A673 (cell line): ENCODE measurements at regions not wholly inside any gene's neighbourhood (a gene's known extent, or its start where the extent isn't known, plus 50 kb on each side); places are given as distances from the start of the nearest gene placed in this dataset.

ENCODE experiments used
- BruUV-seq: library from RNA; stranded (reverse); fragments of 400-500 nt; replicated peaks from 2 replicates; lab custom pipeline; 2021; lab: Mats Ljungman, UMichigan
- CTCF ChIA-PET: fragments of 300-600 bp; sonication (Branson Sonifier 250); formaldehyde crosslinking; loops from one replicate; lab custom pipeline; 2022; ENCODE audit warnings: antibody characterized with exemption; lab: Charles Lee
- POLR2A ChIA-PET: fragments of 300-600 bp; sonication (Branson Sonifier 250); formaldehyde crosslinking; loops from one replicate; lab custom pipeline; 2022; ENCODE audit warnings: antibody characterized with exemption; ENCODE audit not compliant: low non-redundant PET; lab: Charles Lee
- DNase-seq: peaks from one replicate; pipeline ENCODE4 v3.0.0-alpha.2; 2015; ENCODE audit warnings: low spot score
- H3K27ac ChIP-seq: fragments of 200-600 bp; sonication (generic); 2 replicates; pipeline ENCODE4 v1.5.1; 2016; ENCODE audit warnings: mixed run types, low read depth, mild to moderate bottlenecking, mixed read lengths, antibody characterized with exemption, low read length; ENCODE audit not compliant: poor library complexity, severe bottlenecking
- H3K27me3 ChIP-seq: fragments of 200-600 bp; sonication (generic); replicated peaks from 2 replicates; pipeline ENCODE4 v1.6.1; 2017; ENCODE audit warnings: mixed run types, low read depth, mild to moderate bottlenecking, mixed read lengths, antibody characterized with exemption, low read length; ENCODE audit not compliant: insufficient read depth, poor library complexity
- H3K36me3 ChIP-seq: fragments of 200-600 bp; sonication (generic); 2 replicates; pipeline ENCODE4 v1.6.1; 2016; ENCODE audit warnings: mixed run types, mild to moderate bottlenecking, mixed read lengths, antibody characterized with exemption, low read length; ENCODE audit not compliant: insufficient read depth, poor library complexity, severe bottlenecking
- H3K4me1 ChIP-seq: fragments of 200-600 bp; sonication (generic); 2 replicates; pipeline ENCODE4 v1.6.1; 2017; ENCODE audit warnings: mixed run types, mild to moderate bottlenecking, mixed read lengths, antibody characterized with exemption, low read length; ENCODE audit not compliant: insufficient read depth, poor library complexity, severe bottlenecking
- H3K4me3 ChIP-seq: fragments of 200-600 bp; sonication (generic); 2 replicates; pipeline ENCODE4 v1.5.1; 2016; ENCODE audit warnings: low read depth, mixed run types, mild to moderate bottlenecking, mixed read lengths, low read length; ENCODE audit not compliant: poor library complexity, severe bottlenecking
- H3K9me3 ChIP-seq: fragments of 200-600 bp; sonication (generic); 2 replicates; pipeline ENCODE4 v1.6.1; 2016; ENCODE audit warnings: mixed run types, low read depth, mild to moderate bottlenecking, mixed read lengths, antibody characterized with exemption, low read length; ENCODE audit not compliant: poor library complexity, severe bottlenecking
- CTCF ChIP-seq: fragments of 300-800, 200-600 bp; sonication (generic); conservative IDR thresholded peaks from 2 replicates; pipeline ENCODE4 v1.5.1; 2017; ENCODE audit warnings: low read depth, mild to moderate bottlenecking, antibody characterized with exemption, low read length, moderate library complexity, mixed read lengths
- EZH2 ChIP-seq: fragments of 200-600 bp; sonication (generic); IDR thresholded peaks from 2 replicates; pipeline ENCODE4 v1.6.1; 2017; ENCODE audit warnings: borderline replicate concordance, low read depth, mild to moderate bottlenecking, mixed read lengths, antibody characterized with exemption, low read length; ENCODE audit not compliant: poor library complexity, severe bottlenecking
- intact Hi-C: fragments of 100-400 bp; cut with micrococcal nuclease; formaldehyde crosslinking; loops from one replicate; pipeline ENCODE4 v1.10.0; 2022; ENCODE audit not compliant: unreplicated experiment

GRCh38 chr4:14769993-14770392, 232.3 kb upstream of the CPEB2 start:
- no peak for TF ChIP-seq EZH2
- Histone ChIP-seq H3K27me3 (no peaks in the 10 kb centered on the region), H3K36me3 (no peaks in the 10 kb centered on the region), H3K9me3 (peaks cover 6% of the 10 kb centered on the region), H3K4me1 (no peaks in the 10 kb centered on the region), H3K27ac (no peak overlapping the region), H3K4me3 (no peak overlapping the region)
- no peak for DNase-seq
- POLR2A ChIA-PET, result no interaction called here
- no TSS peak for BruUV-seq
- CTCF ChIA-PET, result no interaction called here
- intact Hi-C loops, result no loop called here

GRCh38 chr4:14771094-14771493, 231.2 kb upstream of the CPEB2 start:
- TF ChIP-seq EZH2, result no peak
- no peak for TF ChIP-seq CTCF
- Histone ChIP-seq H3K4me3 (no peak overlapping the region), H3K36me3 (no peaks in the 10 kb centered on the region), H3K27me3 (no peaks in the 10 kb centered on the region), H3K4me1 (no peaks in the 10 kb centered on the region), H3K9me3 (peaks cover 6% of the 10 kb centered on the region), H3K27ac (no peak overlapping the region)
- no TSS peak for BruUV-seq
- ChIA-PET CTCF (no interaction called here), POLR2A (no interaction called here)
- DNase-seq, result no peak
- intact Hi-C loops, result no loop called here

- BruUV-seq, result no TSS peak
- no peak overlapping the region for H3K4me3 ChIP-seq
- TF ChIP-seq CTCF, result no peak
- TF ChIP-seq EZH2, result no peak
- peaks cover 6% of the 10 kb centered on the region for H3K9me3 ChIP-seq
- intact Hi-C loops, result no loop called here
- H3K27me3 ChIP-seq, result no peaks in the 10 kb centered on the region
- no peaks in the 10 kb centered on the region for H3K4me1 ChIP-seq
- H3K27ac ChIP-seq, result no peak overlapping the region
- POLR2A ChIA-PET, result no interaction called here
- no peaks in the 10 kb centered on the region for H3K36me3 ChIP-seq
- DNase-seq, result no peak
- CTCF ChIA-PET, result no interaction called here
These were observed 230.6 kb upstream of the CPEB2 start for GRCh38 chr4:14771504-14772175.

GRCh38 chr4:14772388-14772787, 229.9 kb upstream of the CPEB2 start:
- H3K9me3 ChIP-seq, result peaks cover 6% of the 10 kb centered on the region
- H3K27me3 ChIP-seq, result no peaks in the 10 kb centered on the region
- DNase-seq, result no peak
- no TSS peak for BruUV-seq
- ChIA-PET CTCF (no interaction called here), POLR2A (no interaction called here)
- no peak overlapping the region for H3K4me3 ChIP-seq
- H3K27ac ChIP-seq, result no peak overlapping the region
- H3K36me3 ChIP-seq, result no peaks in the 10 kb centered on the region
- intact Hi-C loops, result no loop called here
- H3K4me1 ChIP-seq, result no peaks in the 10 kb centered on the region
- TF ChIP-seq EZH2, result no peak
- no peak for TF ChIP-seq CTCF
